GM21576 (cell line): ENCODE measurements at regions not wholly inside any gene's neighbourhood (a gene's known extent, or its start where the extent isn't known, plus 50 kb on each side); places are given as distances from the start of the nearest gene placed in this dataset.
"Not testable (repeated sequence)": the region's sequence is repeated elsewhere in the genome, so short reads cannot be mapped to it uniquely, and the experiment has no call there.

Experiments used
- ATAC-seq: cut with Tn5 transposase; IDR thresholded peaks from one replicate; pipeline ENCODE4 v1.9.1; 2021; ENCODE audit warnings: mild to moderate bottlenecking, moderate library complexity; ENCODE audit not compliant: unreplicated experiment

DNA sequence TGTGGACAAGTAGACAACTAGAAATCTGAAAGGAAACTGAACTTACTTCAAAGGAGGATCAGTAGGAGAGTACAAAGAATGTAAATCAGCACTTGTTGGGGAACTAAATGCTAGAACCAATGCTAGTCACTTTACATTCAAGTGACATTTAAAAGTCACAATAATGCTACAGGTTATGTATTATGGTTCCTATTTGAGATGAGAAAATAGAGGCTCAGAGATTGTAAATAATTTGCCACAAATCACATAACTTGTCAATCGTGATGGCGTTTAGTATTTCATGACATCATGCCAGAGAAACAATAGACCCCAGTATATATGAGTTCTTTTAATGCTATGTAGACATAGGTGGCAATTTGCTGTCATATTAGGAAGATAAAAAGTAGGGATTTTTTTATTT, 467.8 kb upstream of the CBLB start:
- no peak for ATAC-seq

DNA sequence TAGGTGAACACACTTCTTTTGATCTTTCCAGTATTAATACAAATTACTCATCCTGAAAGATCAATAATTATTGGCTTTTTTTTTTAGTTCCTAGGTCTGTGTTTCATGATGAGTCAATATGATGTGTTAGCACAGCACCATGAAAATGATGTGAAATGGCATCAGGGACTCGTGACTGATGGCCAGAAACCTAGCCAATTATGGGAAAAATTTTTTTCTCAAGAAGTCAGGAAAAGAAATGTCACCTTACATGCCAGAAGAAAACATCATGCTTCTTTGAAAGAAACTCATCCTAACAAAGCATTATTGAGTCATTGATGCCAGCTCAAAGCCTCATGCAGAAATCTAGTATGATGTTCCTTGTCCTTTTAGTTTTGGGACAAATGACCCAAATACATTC, 468.3 kb upstream of the CBLB start:
- no peak for ATAC-seq

DNA sequence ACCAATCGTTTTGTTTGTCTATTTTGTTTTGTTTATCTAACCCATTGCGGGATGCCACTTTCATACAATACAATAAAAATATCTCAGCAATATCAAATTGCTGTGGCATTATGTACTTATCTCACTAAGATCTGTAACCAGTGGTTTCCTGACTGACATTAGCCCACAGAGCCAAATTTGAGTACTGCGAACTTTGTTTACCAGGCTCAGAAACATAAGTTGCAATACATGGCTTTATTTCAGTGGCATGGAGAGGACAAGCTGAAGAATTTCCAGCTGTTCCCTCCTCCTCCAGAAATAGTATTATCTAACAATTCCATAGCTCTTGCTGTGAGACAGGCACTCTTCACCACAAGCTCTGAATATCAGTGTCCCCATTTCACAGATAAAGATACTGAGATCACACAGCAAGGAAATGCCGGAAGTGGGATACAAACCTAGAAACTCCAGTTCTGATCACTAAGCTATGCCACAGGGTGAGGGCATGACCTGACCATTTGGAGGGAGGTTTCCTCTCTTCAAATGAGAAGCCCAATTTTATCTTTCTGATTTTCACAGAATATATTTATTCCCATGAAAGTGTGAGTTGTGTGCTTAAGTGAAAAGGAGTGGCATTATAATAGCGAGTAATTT, 469.9 kb upstream of the CBLB start:
- no peak for ATAC-seq

DNA sequence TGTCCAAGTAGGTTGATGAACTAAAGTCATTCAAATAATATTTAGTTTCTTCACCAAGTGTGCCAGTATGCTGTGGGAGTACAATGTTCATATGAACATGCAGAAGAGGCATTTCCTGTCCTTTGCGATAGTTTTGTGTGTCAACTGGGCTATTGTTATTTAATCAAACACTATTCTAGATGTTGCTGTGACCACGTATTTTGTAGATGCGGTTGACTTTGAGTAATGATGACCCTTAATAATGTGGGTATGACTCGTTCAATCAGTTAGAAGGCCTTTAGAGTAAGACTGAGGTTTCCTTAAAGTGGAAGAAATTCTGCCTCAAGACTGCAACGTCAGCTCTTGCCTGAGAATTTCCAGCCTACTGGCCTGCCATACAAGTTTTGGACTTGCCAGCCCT, 470.7 kb upstream of the CBLB start:
- ATAC-seq, result no peak

DNA sequence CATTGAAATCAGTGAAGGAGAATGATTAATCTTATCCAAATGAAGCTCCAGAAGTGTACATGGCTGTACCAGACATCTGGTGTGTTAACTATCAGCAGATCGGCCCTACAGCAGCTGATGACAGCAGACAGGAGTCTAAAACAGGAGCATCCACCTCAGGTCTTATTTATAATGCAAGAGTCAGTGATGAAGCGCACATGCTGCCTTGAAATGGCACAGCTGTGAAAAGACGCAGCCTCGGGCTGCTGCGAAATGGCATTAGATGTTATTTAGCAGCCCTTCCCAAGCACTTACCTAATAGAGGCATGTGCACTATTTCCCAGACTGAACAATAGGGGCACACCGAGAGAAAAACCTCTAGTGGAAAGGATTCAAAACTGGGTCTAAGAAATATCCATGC, 472.3 kb upstream of the CBLB start:
- ATAC-seq, result no peak

DNA sequence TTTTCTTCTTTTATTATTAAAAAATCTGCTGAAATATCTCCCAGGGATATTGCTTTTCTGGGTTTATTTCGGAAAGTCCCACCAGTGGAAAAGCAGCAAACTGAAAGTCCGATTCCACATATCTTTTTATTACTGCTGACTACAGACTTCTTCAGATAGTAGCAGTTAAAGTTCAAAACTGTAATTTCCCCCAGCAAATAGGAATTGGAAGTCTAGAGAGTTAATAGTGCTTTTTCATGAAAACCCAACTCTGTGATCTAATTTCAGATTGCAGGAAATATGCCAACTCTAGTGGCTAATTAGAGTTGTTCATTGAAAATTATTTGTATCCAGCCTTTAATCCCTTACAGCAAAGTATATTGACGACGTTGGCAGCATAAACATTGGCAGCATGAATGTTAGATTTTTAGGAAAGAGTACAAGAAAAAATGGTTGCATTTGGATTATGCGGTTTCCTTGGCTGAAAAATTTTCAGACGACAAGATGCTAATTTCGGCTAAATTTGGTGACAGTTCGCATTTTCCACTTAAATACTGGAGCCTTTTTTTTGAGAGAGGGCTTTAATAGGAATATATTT, 472.9 kb upstream of the CBLB start:
- no peak for ATAC-seq

DNA sequence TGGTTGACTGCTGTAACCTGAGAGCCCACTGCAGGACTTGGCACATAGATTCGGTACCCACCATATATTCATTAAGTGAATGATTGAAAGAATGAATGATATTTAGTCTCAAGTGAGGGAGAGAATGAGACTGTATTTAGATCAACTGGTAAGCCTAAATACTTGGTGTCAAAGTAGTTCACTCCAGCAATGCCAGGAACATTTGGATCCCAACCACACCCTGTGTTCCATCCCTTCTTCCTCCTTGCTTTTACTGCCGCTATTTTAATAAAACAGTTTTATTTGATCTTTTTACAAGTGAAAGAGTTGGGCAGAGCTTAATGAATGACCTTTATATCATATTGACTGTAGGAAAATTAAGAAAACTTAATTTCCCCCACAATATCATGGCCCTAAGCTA, 473.6 kb upstream of the CBLB start:
- no peak for ATAC-seq

DNA sequence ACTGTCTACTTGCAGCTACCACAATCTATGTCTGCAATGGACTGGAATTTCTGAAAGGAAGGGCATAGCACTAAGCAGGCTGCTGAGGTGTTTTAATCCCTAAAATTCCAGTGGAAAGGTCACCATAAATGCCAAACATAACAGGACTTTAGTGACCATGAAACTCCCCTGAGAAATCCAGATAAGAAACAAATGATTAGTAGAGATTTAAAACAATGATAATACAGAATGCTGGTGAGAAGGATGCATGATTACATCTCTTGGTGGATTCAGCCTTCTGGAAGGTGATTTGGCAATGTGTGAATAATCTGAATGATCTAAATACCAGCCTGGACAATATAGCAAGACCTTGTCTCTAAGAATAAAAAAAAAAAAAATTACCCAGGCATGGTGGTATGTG, 475.0 kb upstream of the CBLB start:
- ATAC-seq, result no peak

DNA sequence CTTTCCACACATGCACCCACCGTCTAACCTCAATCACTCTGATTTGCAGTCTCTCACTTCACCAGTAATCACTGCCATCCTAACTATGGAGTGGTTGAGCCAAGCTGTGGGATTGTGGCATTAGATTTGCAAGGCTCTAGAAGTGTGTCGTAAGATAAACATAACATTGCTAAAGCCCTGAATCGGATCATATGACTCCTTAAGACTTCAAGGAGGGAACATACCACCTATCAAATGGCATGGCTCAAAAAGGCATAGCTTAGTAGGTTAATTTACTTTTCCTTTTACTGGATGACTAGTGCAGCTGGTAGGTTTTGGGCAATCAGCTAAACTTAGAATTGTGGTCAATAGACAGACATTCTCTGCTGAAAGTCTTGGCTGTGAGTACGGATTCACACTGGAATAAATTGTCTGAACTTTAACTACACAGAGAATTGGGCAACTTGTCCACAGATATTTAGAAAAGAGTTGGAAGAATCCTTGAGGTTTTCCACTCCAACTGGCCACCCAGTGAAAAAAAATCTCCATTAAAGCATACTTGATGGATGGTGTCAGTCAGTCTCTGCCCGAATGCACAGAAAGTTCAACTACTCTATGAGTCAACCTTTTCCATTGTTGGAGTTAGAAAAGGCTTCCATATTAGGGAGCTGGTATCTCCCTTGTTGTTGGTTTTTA, 476.7 kb upstream of the CBLB start:
- no peak for ATAC-seq

DNA sequence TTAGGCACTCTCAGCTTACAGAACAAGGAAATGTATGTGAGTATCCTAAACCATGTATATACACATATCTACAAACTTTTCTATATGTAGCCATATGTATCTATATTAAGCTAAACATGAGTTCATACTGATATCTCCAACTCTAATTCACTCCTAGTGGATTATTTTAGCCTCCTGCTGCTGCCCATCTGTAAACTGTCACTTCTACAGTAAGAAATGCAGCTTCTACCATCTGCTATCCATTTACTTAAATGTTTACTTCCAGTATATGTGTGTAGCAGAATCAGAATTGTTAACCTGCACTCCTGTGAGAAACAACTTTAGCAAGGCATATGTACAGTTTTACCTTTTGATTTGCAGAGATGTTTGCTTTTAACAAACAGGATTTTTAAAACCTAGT, 478.5 kb upstream of the CBLB start:
- ATAC-seq, result no peak

DNA sequence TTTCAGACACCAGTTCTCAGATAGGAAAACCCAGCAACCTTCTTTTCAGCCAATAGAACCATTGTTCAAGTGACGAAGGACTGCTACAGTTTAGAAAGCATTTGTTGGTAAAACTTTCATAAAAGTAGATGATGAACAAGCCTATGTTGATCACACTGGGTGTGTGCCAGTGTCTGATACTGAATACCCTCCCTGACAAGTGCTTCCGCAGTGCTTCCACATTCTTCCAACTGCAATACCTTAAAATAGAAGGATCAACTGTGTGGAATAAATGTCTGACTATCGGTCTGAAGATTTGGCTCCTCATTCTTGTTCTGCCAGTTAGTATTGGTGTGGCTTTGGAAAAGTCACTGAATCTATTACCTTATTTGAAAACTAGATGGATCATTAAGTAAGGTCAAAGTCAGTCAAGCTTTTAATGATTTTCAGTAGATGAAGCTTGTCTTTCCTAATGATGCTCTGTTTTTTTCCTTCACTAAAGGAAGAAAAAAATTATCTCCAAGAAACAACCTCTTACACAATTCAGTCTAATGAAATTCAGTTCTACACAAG, 479.4 kb upstream of the CBLB start:
- ATAC-seq, result no peak

DNA sequence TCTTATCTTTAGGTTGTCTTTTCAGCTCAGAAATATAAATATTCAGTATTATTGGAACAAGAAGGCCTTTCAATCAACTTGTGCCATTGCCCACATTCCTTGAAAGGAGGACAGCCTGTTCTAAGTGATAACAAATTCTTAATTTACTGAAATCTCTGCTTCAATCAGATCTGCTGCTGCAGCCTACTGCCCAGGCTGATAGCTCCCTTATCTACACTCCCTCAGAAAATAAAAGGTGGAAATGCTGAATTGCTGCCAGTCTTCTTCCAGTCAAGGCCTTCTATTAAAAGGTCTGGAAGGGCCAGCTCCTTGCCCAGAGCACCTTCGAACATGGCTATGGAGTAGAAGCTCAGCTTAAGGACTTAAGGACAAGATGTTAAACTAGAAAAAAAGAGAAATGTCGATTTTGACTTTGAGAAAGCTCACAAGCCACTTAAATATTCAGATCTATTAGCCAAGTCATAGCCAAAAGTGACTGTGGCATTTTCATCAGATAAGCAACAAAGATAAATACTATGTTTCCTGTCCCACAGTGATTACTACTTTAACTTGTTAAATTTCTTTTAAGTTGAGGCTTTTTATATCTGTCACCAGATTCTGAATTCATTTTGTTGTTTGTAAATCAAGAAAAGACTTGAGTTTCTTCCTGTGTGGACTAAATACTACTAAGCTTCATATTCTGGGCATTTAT, 480.5 kb upstream of the CBLB start:
- no peak for ATAC-seq

DNA sequence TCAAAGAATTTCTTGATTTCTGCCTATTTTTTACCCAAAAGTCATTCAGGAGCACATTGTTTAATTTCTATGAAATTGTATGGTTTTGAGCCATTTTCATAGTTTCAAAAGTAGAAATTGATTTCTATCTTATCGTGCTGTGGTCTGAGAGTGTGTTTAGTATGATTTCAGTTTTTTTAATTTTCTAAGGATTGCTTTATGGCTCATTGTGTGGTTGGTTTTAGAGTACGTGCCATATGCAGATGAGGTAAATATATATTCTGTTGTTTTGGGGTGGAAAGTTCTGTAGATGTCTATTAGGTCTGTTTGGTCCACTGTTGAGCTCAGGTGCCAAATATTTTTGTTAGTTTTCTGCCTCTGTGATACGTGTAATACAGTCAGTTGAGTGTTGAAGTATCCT, 487.1 kb upstream of the CBLB start:
- ATAC-seq, result no peak

DNA sequence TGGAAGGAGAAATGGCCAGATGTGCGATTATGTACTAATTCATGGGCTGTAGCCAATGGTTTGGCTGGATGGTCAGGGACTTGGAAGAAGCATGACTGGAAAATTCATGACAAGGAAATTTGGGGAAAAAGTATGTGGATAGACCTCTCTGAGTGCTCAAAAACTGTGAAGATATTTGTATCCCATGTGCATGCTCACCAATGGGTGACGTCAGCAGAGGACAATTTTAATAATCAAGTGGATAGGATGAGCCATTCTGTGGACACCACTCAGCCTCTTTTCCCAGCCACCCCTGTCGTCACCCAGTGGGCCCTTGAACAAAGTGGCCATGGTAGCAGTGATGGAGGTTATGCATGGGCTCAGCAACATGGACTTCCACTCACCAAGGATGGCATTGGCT, 490.9 kb upstream of the CBLB start:
- no peak for ATAC-seq

DNA sequence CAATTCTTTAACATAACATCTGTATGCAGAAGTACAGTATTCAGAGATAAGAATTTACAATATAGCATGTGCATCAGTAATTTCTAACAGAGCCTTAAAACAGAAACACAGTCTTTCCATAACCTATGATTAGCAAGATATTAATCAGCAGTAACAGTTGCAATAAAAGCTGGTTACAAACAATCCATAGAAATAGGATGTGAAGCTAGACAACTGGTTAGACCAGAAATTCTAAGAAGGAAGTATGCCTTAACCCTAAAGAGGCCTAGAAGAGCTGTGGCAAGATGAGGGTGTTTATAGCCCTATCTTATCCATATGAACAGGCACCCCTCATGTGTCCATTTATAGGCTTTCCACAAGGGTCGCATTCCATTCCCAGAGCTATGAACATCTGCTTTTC, 492.1 kb upstream of the CBLB start:
- not testable (repeated sequence) for ATAC-seq

DNA sequence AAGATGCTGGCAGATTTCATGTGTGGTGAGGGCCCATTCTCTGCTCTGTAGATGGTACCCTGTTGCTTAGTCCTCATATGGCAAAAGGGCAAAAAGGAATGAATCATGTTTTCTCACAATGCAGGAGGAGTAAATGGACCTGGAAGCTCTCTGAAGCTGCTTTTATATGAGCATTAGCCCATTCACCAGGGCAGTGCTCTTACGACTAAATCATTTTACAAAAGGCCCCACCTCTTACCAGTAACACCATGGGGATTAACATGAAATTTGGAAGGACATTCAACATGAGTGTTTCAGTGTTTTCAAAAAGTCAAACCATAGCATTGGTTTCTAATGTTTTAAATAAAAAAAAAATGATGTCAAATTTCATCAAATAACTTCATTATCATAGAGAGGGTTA, 495.7 kb upstream of the CBLB start:
- no peak for ATAC-seq

DNA sequence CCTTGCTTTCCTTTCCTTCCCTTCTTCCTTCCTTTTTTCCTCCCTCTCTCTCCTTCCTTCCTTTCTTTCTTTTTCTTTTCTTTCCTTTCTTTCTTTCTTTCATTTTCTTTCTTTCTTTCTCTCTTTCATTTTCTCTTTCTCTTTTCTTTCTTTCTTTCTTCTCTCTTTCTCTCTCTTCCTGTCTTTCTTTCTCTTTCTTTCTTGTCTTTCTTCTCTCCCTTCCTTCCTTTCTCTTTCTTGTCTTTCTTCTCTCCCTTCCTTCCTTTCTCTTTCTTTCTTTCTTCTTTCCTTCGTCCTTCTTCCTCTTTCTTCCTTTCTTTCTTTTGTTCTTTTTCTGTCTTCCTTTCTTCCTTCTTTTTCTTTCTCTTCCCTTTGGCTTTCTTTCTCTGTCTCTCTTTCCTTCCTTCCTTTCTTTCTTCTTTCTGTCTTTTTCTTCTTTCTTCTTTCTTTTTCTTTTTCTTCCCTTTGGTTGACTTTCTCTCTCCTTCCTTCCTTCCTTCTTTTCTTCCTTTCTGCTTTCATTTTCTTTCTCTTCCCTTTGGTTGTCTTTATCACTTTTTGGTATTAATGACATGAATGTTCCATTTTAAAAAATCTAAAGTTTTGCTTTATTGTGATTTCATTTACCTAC, 496.4 kb upstream of the CBLB start:
- ATAC-seq, result no peak

DNA sequence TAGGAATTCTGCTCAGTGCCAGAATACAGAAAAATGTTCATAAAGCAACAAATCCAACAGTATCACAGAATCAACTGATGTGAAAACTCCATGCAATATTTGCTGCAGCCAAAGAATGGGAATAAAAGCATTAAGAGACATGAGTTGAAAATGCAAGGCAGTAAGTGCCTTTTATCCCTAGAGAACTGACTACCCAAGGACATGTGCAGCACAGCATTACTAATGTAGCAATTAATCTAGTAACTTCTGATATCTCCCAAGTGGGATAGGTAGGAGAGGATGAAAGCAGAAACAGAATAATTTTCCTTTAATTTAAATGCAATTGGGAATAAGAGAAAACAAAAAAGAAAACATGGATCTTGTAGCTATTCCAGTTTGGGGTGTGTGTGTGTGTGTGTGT, 497.5 kb upstream of the CBLB start:
- ATAC-seq, result no peak

DNA sequence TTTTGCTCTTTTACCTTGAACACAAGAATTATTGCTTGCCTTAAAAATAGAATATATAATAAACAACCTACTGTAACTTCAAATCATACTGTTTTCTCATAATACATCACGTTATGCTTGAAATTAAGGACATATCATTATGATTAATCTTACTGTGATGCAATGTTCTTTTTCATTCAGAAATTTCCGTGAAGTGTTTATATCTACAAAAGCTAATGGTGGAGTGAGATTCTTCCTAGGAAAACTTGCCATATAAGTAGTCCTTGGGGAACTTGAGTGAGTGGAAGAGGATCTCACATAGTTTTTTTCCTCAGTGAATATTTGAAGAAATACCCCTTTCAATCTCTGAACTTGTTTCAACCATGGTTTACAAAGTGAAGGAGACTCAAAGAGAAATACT, 498.7 kb upstream of the CBLB start:
- no peak for ATAC-seq

DNA sequence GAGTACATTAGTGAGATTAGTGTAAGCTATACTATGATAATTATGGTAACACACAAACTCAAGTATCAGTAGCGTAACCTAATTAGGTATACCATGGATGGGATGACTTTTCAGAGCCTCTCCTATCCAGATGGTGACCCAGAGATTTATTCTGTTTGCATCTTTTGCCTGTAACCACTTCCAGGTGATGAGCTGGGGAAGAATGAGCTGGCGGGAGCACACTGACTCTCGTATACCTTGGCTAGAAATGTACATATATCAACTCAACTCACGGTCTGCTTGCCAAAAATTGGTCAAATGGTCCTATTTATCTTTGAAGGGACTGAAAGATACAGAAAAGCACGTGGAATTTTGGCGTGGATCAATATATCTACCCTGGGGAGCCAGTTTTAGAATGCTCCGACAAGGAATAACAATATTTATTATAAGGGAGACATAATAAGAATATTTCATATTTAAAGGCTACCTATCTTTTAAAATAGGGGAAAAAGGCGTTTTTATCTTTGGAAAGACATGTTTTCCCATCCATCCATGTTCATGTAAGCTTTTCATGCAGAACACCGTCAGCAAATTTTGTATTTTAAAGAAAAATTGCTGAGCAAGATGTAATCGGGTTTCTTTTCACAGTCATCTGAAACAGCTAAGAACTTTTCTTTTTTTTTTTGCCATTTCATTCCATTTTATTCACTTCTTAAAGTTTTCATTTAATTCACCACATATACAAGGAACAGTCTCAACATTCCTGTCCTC, 502.6 kb upstream of the CBLB start:
- no peak for ATAC-seq
